Gastroesophageal sphincter (tissue), 4 donors: ENCODE measurements at regions not wholly inside any gene's neighbourhood (a gene's known extent, or its start where the extent isn't known, plus 50 kb on each side); places are given as distances from the start of the nearest gene placed in this dataset.

ENCODE experiments used
- ATAC-seq: fragments of 150-250 bp; one replicate; pipeline ENCODE4 v1.9.1; 2016; ENCODE audit warnings: mild to moderate bottlenecking, moderate library complexity
- H3K27ac ChIP-seq, 4 donors: fragments of 200-600 bp; sonication (generic) in 3 of 4; 1 replicate in 3 of 4; 2 replicates in 1 of 4; pipeline ENCODE4 v1.5.1; 2016 to 2019
- H3K27me3 ChIP-seq: fragments of 200-600 bp; sonication (generic); one replicate; pipeline ENCODE4 v1.5.1; 2019
- H3K36me3 ChIP-seq, 2 donors: fragments of 200-600 bp; sonication (generic); one replicate each; pipeline ENCODE4 v1.5.1; 2019; ENCODE audit warnings: control low read depth in 1 of 2
- H3K4me1 ChIP-seq, 3 donors: fragments of 200-600 bp; sonication (generic); 1 replicate in 2 of 3; 2 replicates in 1 of 3; pipeline ENCODE4 v1.5.1; 2016 to 2019; ENCODE audit warnings: control low read depth in 2 of 3
- H3K4me3 ChIP-seq, 2 donors: fragments of 200-600 bp; sonication (generic); one replicate each; pipeline ENCODE4 v1.5.1; 2019; ENCODE audit warnings: mild to moderate bottlenecking in 1 of 2, moderate library complexity in 1 of 2
- H3K9me3 ChIP-seq, 3 donors: fragments of 200-600 bp; sonication (generic); one replicate each; pipeline ENCODE4 v1.5.1; 2017 to 2019; ENCODE audit warnings: control low read depth in 2 of 3
- CTCF ChIP-seq, 4 experiments: fragments of 200-600 bp in 2 of 4; fragments of 450-650 bp in 2 of 4; sonication (generic) in 1 of 4; IDR thresholded peaks; one replicate each; pipeline ENCODE4 v1.5.1; 2017 to 2019; ENCODE audit warnings: antibody characterized with exemption in 4 of 4, mild to moderate bottlenecking in 2 of 4, moderate library complexity in 2 of 4
- EP300 ChIP-seq: sonication (generic); formaldehyde crosslinking; IDR thresholded peaks from one replicate; pipeline ENCODE4 v1.6.1; 2017; ENCODE audit warnings: antibody characterized with exemption, mild to moderate bottlenecking
- POLR2A ChIP-seq, 2 donors: fragments of 450-650 bp; IDR thresholded peaks; one replicate each; pipeline ENCODE4 v1.6.1; 2017; ENCODE audit warnings: antibody characterized with exemption in 2 of 2, mild to moderate bottlenecking in 2 of 2, moderate library complexity in 1 of 2
- POLR2AphosphoS5 ChIP-seq: sonication (generic); formaldehyde crosslinking; IDR thresholded peaks from one replicate; pipeline ENCODE4 v1.6.1; 2017; ENCODE audit warnings: antibody characterized with exemption
- WGBS, 2 donors: methylation state at CpG; one replicate each; pipeline ENCODE4 v1.1.5; 2018; ENCODE audit warnings: low coverage in 1 of 2; 5-methylcytosine and 5-hydroxymethylcytosine counted together

GRCh38 chr14:29220072-29220471 is 453.5 kb downstream of the FOXG1 start:
- TF ChIP-seq EP300 = no peak
- TF ChIP-seq POLR2AphosphoS5 = no peak
- TF ChIP-seq CTCF (IDR thresholded peaks at IDR 0.05) = no peak
- TF ChIP-seq POLR2A (IDR thresholded peaks at IDR 0.05) = no peak
- WGBS, 2 donors = 57 to 73% methylated on average over 1 to 3 of the region's 4 CpGs
- ATAC-seq = no peak

GRCh38 chr14:29220566-29220965 is 454.0 kb downstream of the FOXG1 start:
- WGBS, 2 donors = 72 to 77% methylated on average over 3 of the region's 3 CpGs
- H3K27me3 ChIP-seq = no peaks in the 10 kb centered on the region
- no peak overlapping the region for H3K4me3 ChIP-seq
- peaks cover 0 to 5% (median 0%) of the 10 kb centered on the region in 3 donors for H3K4me1 ChIP-seq
- no peaks in the 10 kb centered on the region for H3K9me3 ChIP-seq
- H3K27ac ChIP-seq = no peak overlapping the region
- TF ChIP-seq POLR2AphosphoS5 (no peak), EP300 (no peak), POLR2A (IDR thresholded peaks at IDR 0.05) (no peak), CTCF (IDR thresholded peaks at IDR 0.05) (no peak)
- no peaks in the 10 kb centered on the region for H3K36me3 ChIP-seq
- no peak for ATAC-seq

More at GRCh38 chr14:29220072-29220471, 453.5 kb downstream of the FOXG1 start:
- no peak overlapping the region for H3K27ac ChIP-seq
- H3K9me3 ChIP-seq = no peaks in the 10 kb centered on the region
- H3K4me1 ChIP-seq = peaks cover 0 to 5% (median 0%) of the 10 kb centered on the region in 3 donors
- no peaks in the 10 kb centered on the region for H3K27me3 ChIP-seq
- no peaks in the 10 kb centered on the region for H3K36me3 ChIP-seq
- H3K4me3 ChIP-seq = no peak overlapping the region

GRCh38 chr14:29222006-29222405 is 455.4 kb downstream of the FOXG1 start:
- no peak overlapping the region for H3K27ac ChIP-seq
- no peak overlapping the region for H3K4me3 ChIP-seq
- no peaks in the 10 kb centered on the region for H3K9me3 ChIP-seq
- ATAC-seq = no peak
- no peaks in the 10 kb centered on the region for H3K36me3 ChIP-seq
- H3K4me1 ChIP-seq = peaks cover 0 to 5% (median 0%) of the 10 kb centered on the region in 3 donors
- TF ChIP-seq POLR2A (IDR thresholded peaks at IDR 0.05) = no peak
- TF ChIP-seq CTCF (IDR thresholded peaks at IDR 0.05) = no peak
- no peak for TF ChIP-seq EP300
- TF ChIP-seq POLR2AphosphoS5 = no peak
- WGBS, 2 donors = 40 to 44% methylated on average over 1 of the region's 1 CpG
- H3K27me3 ChIP-seq = no peaks in the 10 kb centered on the region

GRCh38 chr14:29222671-29223268 is 456.2 kb downstream of the FOXG1 start:
- TF ChIP-seq POLR2A (IDR thresholded peaks at IDR 0.05) (no peak), CTCF (IDR thresholded peaks at IDR 0.05) (peak in 3 of 4 experiments; percentile 6 to 46 (median 26))

GRCh38 chr14:29223947-29224346 is 457.4 kb downstream of the FOXG1 start:
- 78 to 95% methylated on average over 3 of the region's 3 CpGs for WGBS, 2 donors
- TF ChIP-seq POLR2AphosphoS5 = no peak
- no peak for TF ChIP-seq EP300
- no peak for TF ChIP-seq CTCF (IDR thresholded peaks at IDR 0.05)
- TF ChIP-seq POLR2A (IDR thresholded peaks at IDR 0.05) = no peak
- ATAC-seq = no peak
- no peaks in the 10 kb centered on the region for H3K27me3 ChIP-seq
- H3K36me3 ChIP-seq = no peaks in the 10 kb centered on the region
- H3K4me3 ChIP-seq = no peak overlapping the region
- H3K4me1 ChIP-seq = peaks cover 0 to 5% (median 0%) of the 10 kb centered on the region in 3 donors
- no peak overlapping the region for H3K27ac ChIP-seq
- H3K9me3 ChIP-seq = no peaks in the 10 kb centered on the region

More at GRCh38 chr14:29222671-29223268, 456.2 kb downstream of the FOXG1 start:
- H3K9me3 ChIP-seq = no peaks in the 10 kb centered on the region
- no peaks in the 10 kb centered on the region for H3K36me3 ChIP-seq
- peaks cover 0 to 5% (median 0%) of the 10 kb centered on the region in 3 donors for H3K4me1 ChIP-seq
- no peaks in the 10 kb centered on the region for H3K27me3 ChIP-seq
- no peak overlapping the region for H3K27ac ChIP-seq
- 4% methylated on average over 6 to 7 of the region's 7 CpGs for WGBS, 2 donors
- no peak for ATAC-seq
- no peak overlapping the region for H3K4me3 ChIP-seq
